ENCODE measurements at regions not wholly inside any gene's neighbourhood (a gene's known extent, or its start where the extent isn't known, plus 50 kb on each side); places are given as distances from the start of the nearest gene placed in this dataset.

DNA sequence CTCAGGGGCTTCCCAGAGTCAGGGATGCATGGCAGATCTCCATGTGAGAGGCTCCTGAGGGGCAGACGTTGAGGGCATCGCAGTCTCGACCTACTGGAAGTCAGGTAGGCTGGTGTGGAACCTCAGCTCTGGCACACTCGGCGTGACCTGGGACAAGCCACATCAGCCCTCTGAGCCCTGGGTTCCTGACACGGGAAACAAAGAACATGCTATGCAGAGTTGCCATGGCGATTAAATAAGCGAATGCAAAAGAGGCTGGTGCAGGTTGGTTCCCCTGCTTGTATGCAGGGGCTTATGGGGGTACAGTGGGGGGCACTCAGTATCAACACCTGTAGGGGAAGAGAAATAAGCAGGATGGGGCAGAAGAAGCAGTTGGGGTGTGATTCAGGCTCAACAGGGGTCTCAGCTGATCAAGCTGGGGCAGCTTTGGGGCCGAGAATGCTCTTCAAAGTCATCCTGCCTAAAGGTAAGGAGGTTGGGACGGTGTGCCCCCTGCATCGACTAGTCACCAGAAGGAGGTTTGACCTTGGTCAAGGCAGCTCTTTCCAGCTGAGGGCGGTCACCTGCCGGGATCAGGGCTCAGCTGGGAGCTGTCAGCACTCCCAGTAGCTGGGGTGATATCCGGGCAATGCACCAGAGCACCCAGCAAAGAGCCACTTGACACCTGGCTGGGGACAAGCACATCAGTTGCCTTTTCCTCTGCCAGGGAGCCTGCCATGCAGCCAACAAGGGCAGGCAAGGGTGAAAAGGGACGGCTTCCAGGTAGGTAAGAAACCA lies 442.7 kb downstream of the MIAT start:
- Histone ChIP-seq H3K27ac (ENCODE audit: low read depth in 1 of 2, low read length in 1 of 2) (no peak overlapping the region), H3K27me3 (ENCODE audit: control insufficient read depth in 3 of 3, insufficient read depth in 3 of 3, low read length in 2 of 3) (peaks cover 0 to 18% (median 6%) of the 10 kb centered on the region in 3 donors), H3K9me3 (ENCODE audit: control insufficient read depth in 4 of 4, insufficient read depth in 3 of 4, low read length in 3 of 4) (no peaks in the 10 kb centered on the region), H3K4me3 (no peak overlapping the region), H3K9ac (ENCODE audit: insufficient read depth in 1 of 2, low read length in 2 of 2) (no peak overlapping the region), H3K36me3 (ENCODE audit: control insufficient read depth in 4 of 4, insufficient read depth in 4 of 4, low read length in 4 of 4) (no peaks in the 10 kb centered on the region), H3K4me1 (ENCODE audit: control insufficient read depth in 5 of 5, insufficient read depth in 5 of 5, low read length in 5 of 5) (peaks cover 0 to 7% (median 0%) of the 10 kb centered on the region in 5 donors)
- DNase-seq, result no peak
- no peak for ATAC-seq (ENCODE audit: insufficient read depth, low FRiP score)
- TF ChIP-seq, protein P1, sequence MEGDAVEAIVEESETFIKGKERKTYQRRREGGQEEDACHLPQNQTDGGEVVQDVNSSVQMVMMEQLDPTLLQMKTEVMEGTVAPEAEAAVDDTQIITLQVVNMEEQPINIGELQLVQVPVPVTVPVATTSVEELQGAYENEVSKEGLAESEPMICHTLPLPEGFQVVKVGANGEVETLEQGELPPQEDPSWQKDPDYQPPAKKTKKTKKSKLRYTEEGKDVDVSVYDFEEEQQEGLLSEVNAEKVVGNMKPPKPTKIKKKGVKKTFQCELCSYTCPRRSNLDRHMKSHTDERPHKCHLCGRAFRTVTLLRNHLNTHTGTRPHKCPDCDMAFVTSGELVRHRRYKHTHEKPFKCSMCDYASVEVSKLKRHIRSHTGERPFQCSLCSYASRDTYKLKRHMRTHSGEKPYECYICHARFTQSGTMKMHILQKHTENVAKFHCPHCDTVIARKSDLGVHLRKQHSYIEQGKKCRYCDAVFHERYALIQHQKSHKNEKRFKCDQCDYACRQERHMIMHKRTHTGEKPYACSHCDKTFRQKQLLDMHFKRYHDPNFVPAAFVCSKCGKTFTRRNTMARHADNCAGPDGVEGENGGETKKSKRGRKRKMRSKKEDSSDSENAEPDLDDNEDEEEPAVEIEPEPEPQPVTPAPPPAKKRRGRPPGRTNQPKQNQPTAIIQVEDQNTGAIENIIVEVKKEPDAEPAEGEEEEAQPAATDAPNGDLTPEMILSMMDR (IDR thresholded peaks at IDR 0.05; ENCODE audit: control extremely low read depth, extremely low read depth), result no peak
- 60 to 64% methylated on average over 15 of the region's 15 CpGs for WGBS, 2 donors

DNA sequence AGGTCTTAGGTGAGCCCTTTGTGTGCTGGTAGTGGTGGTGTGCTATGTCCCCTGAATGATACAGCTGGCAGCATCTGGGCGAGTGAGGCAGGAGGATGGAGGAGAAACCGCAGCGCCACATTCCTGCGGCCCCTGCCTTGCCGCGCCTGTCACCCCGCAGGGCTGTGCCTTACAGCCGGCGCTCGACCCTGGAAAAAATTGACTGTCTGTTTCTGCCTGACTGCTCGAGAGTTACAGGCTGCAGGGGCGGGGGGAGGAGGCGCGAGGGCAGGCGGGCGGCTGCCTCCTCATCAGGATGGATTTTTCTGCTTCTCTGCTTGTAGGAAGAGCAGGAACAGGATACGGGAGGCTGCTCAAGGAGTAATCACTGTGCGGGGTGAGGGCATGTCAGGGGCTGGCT lies 443.4 kb downstream of the MIAT start:
- Histone ChIP-seq H3K36me3 (ENCODE audit: control insufficient read depth in 4 of 4, insufficient read depth in 4 of 4, low read length in 4 of 4) (no peaks in the 10 kb centered on the region), H3K4me1 (ENCODE audit: control insufficient read depth in 5 of 5, insufficient read depth in 5 of 5, low read length in 5 of 5) (peaks cover 0 to 7% (median 0%) of the 10 kb centered on the region in 5 donors), H3K4me3 (no peak overlapping the region), H3K27ac (ENCODE audit: low read depth in 1 of 2, low read length in 1 of 2) (no peak overlapping the region), H3K9ac (ENCODE audit: insufficient read depth in 1 of 2, low read length in 2 of 2) (no peak overlapping the region), H3K9me3 (ENCODE audit: control insufficient read depth in 4 of 4, insufficient read depth in 3 of 4, low read length in 3 of 4) (no peaks in the 10 kb centered on the region), H3K27me3 (ENCODE audit: control insufficient read depth in 3 of 3, insufficient read depth in 3 of 3, low read length in 2 of 3) (peaks cover 0 to 20% (median 6%) of the 10 kb centered on the region in 3 donors)
- DNase-seq (peak; percentile 49 to 67 (median 56)), ATAC-seq (ENCODE audit: insufficient read depth, low FRiP score) (no peak)
- TF ChIP-seq, protein P1 (IDR thresholded peaks at IDR 0.05; ENCODE audit: control extremely low read depth, extremely low read depth), result no peak
- 2 to 5% methylated on average over 18 of the region's 18 CpGs for WGBS, 2 donors

DNA sequence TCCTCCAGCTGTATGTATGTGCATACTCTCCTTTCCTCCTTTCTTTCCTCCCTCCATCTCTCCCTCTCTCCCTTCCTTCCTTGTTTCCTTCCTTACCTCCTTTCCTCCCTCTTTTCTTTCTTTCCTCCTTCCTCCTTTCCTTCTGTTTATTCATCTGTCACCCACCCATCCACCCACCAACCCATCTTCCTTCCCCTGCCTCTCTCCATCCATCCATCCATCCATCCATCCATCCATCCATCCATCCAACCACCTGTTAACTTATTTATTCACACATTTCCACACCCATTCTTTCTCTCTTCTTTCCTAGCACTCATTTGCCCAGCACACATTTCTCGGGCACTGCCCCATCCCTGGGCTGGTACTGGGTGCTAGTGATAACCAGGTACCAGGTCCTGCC lies 443.9 kb downstream of the MIAT start:
- no peaks in the 10 kb centered on the region for H3K9me3 ChIP-seq (ENCODE audit: control insufficient read depth in 4 of 4, insufficient read depth in 3 of 4, low read length in 3 of 4)
- TF ChIP-seq, protein P1 (IDR thresholded peaks at IDR 0.05; ENCODE audit: control extremely low read depth, extremely low read depth), result no peak
- H3K36me3 ChIP-seq (ENCODE audit: control insufficient read depth in 4 of 4, insufficient read depth in 4 of 4, low read length in 4 of 4), result no peaks in the 10 kb centered on the region
- ATAC-seq (ENCODE audit: insufficient read depth, low FRiP score) (no peak), DNase-seq (no peak)
- no peak overlapping the region for H3K27ac ChIP-seq (ENCODE audit: low read depth in 1 of 2, low read length in 1 of 2)
- peaks cover 0 to 7% (median 0%) of the 10 kb centered on the region in 5 donors for H3K4me1 ChIP-seq (ENCODE audit: control insufficient read depth in 5 of 5, insufficient read depth in 5 of 5, low read length in 5 of 5)
- no peak overlapping the region for H3K9ac ChIP-seq (ENCODE audit: insufficient read depth in 1 of 2, low read length in 2 of 2)
- no peak overlapping the region for H3K4me3 ChIP-seq
- peaks cover 0 to 20% (median 6%) of the 10 kb centered on the region in 3 donors for H3K27me3 ChIP-seq (ENCODE audit: control insufficient read depth in 3 of 3, insufficient read depth in 3 of 3, low read length in 2 of 3)
- WGBS, 2 donors, result 78 to 80% methylated on average over 1 of the region's 1 CpG

Data from lung (tissue), 11 donors.